OCI-LY7 (cell line): ENCODE measurements at regions not wholly inside any gene's neighbourhood (a gene's known extent, or its start where the extent isn't known, plus 50 kb on each side); places are given as distances from the start of the nearest gene placed in this dataset.

Source experiments
- BruUV-seq: library from RNA; stranded (reverse); fragments of 400-500 nt; replicated peaks from 2 replicates; lab custom pipeline; 2021; lab: Mats Ljungman, UMichigan
- CTCF ChIA-PET: fragments of 300-600 bp; sonication (Branson Sonifier 250); formaldehyde crosslinking; loops from one replicate; lab custom pipeline; 2022; ENCODE audit warnings: antibody characterized with exemption; ENCODE audit not compliant: unreplicated experiment; lab: Charles Lee
- POLR2A ChIA-PET: fragments of 300-600 bp; sonication (Branson Sonifier 250); formaldehyde crosslinking; loops from one replicate; lab custom pipeline; 2022; ENCODE audit warnings: antibody characterized with exemption; lab: Charles Lee
- DNase-seq: peaks from one replicate; pipeline ENCODE4 v3.0.0-alpha.2; 2015; ENCODE audit warnings: low spot score
- H2AFZ ChIP-seq: fragments of 200-600 bp; sonication (generic), shearing (Covaris generic); 2 replicates; pipeline ENCODE4 v1.6.1; 2014; ENCODE audit warnings: mild to moderate bottlenecking, antibody characterized with exemption, low read length, moderate library complexity
- H3K27ac ChIP-seq: fragments of 200-600 bp; sonication (generic); 2 replicates; pipeline ENCODE4 v1.5.1; 2014; ENCODE audit warnings: mixed run types, low read depth, mild to moderate bottlenecking, moderate library complexity, low read length, inconsistent platforms; ENCODE audit not compliant: poor library complexity, severe bottlenecking
- H3K36me3 ChIP-seq: fragments of 200-600 bp; sonication (generic); 2 replicates; pipeline ENCODE4 v1.6.1; 2014; ENCODE audit warnings: mild to moderate bottlenecking, antibody characterized with exemption, low read length, moderate library complexity, mixed read lengths; ENCODE audit not compliant: insufficient read depth
- H3K4me1 ChIP-seq: fragments of 200-600 bp; sonication (generic); 2 replicates; pipeline ENCODE4 v1.5.1; 2014; ENCODE audit warnings: mild to moderate bottlenecking, low read length; ENCODE audit not compliant: insufficient read depth, poor library complexity, severe bottlenecking
- H3K4me2 ChIP-seq: fragments of 200-600 bp; sonication (generic); 2 replicates; pipeline ENCODE4 v1.6.1; 2014; ENCODE audit warnings: mild to moderate bottlenecking, low read length
- H3K4me3 ChIP-seq: fragments of 200-600 bp; sonication (generic); 2 replicates; pipeline ENCODE4 v1.5.1; 2014; ENCODE audit warnings: mild to moderate bottlenecking, low read depth, low read length; ENCODE audit not compliant: poor library complexity, severe bottlenecking
- H3K79me2 ChIP-seq: fragments of 200-600 bp; sonication (generic); 2 replicates; pipeline ENCODE4 v1.6.1; 2016; ENCODE audit warnings: low read depth, mild to moderate bottlenecking, low read length, moderate library complexity, mixed read lengths; ENCODE audit not compliant: insufficient read depth
- H3K9me2 ChIP-seq: fragments of 200-600 bp; sonication (generic); 2 replicates; pipeline ENCODE4 v1.6.1; 2016; ENCODE audit warnings: mild to moderate bottlenecking, low read length, mixed read lengths; ENCODE audit not compliant: insufficient read depth
- H3K9me3 ChIP-seq: fragments of 200-600 bp; sonication (generic); 2 replicates; pipeline ENCODE4 v1.6.1; 2014; ENCODE audit warnings: mild to moderate bottlenecking, mixed run types, low read length, mixed read lengths
- H4K20me1 ChIP-seq: fragments of 200-600 bp; sonication (generic); 2 replicates; pipeline ENCODE4 v1.6.1; 2014; ENCODE audit warnings: mild to moderate bottlenecking, antibody characterized with exemption, low read length, moderate library complexity, mixed read lengths; ENCODE audit not compliant: insufficient read depth
- CTCF ChIP-seq: fragments of 200-600 bp; sonication (generic); conservative IDR thresholded peaks from 2 replicates; pipeline ENCODE4 v1.5.1; 2014; ENCODE audit warnings: mild to moderate bottlenecking, antibody characterized with exemption, low read length, moderate library complexity, mixed read lengths
- EZH2phosphoT487 ChIP-seq: fragments of 200-600 bp; sonication (generic); IDR thresholded peaks from 2 replicates; pipeline ENCODE4 v1.6.1; 2018; ENCODE audit warnings: low read depth, borderline replicate concordance, mild to moderate bottlenecking, mixed run types, antibody characterized with exemption, low read length, moderate library complexity, mixed read lengths
- intact Hi-C: fragments of 100-400 bp; cut with micrococcal nuclease; formaldehyde crosslinking; loops from one replicate; pipeline ENCODE4 v1.10.0; 2022; ENCODE audit not compliant: unreplicated experiment

- ChIA-PET POLR2A (no interaction called here), CTCF (no interaction called here)
- Histone ChIP-seq H3K4me3 (no peak overlapping the region), H3K4me2 (no peak overlapping the region), H3K36me3 (no peaks in the 10 kb centered on the region), H3K9me3 (no peaks in the 10 kb centered on the region), H3K9me2 (no peaks in the 10 kb centered on the region), H3K27ac (no peak overlapping the region), H3K79me2 (no peaks in the 10 kb centered on the region), H4K20me1 (no peaks in the 10 kb centered on the region), H3K4me1 (no peaks in the 10 kb centered on the region), H2AFZ (no peak overlapping the region)
- BruUV-seq = no TSS peak
- no peak for DNase-seq
- TF ChIP-seq EZH2phosphoT487 = no peak
- no peak for TF ChIP-seq CTCF
- intact Hi-C loops = no loop called here
Observed at GRCh38 chr4:59814402-59815010, 1385.6 kb upstream of the ADGRL3 start.

GRCh38 chr4:59818656-59819055 is 1381.5 kb upstream of the ADGRL3 start:
- no peaks in the 10 kb centered on the region for H4K20me1 ChIP-seq
- H2AFZ ChIP-seq = no peak overlapping the region
- H3K4me2 ChIP-seq = no peak overlapping the region
- DNase-seq = no peak
- no peak overlapping the region for H3K4me3 ChIP-seq
- ChIA-PET POLR2A (no interaction called here), CTCF (no interaction called here)
- no peak overlapping the region for H3K27ac ChIP-seq
- H3K9me2 ChIP-seq = no peaks in the 10 kb centered on the region
- BruUV-seq = no TSS peak
- H3K9me3 ChIP-seq = no peaks in the 10 kb centered on the region
- no peaks in the 10 kb centered on the region for H3K4me1 ChIP-seq
- H3K36me3 ChIP-seq = no peaks in the 10 kb centered on the region
- TF ChIP-seq EZH2phosphoT487 (no peak), CTCF (no peak)
- intact Hi-C loops = no loop called here
- no peaks in the 10 kb centered on the region for H3K79me2 ChIP-seq

GRCh38 chr4:59823311-59823710 is 1376.8 kb upstream of the ADGRL3 start:
- Histone ChIP-seq H3K4me2 (no peak overlapping the region), H4K20me1 (no peaks in the 10 kb centered on the region), H2AFZ (no peak overlapping the region), H3K4me1 (no peaks in the 10 kb centered on the region), H3K27ac (no peak overlapping the region), H3K4me3 (no peak overlapping the region), H3K9me2 (no peaks in the 10 kb centered on the region), H3K36me3 (no peaks in the 10 kb centered on the region), H3K79me2 (no peaks in the 10 kb centered on the region), H3K9me3 (0 out of 2 replicates have a peak, but pooled peaks cover 3% of the 10 kb centered on the region)
- CTCF ChIA-PET = no interaction called here
- no TSS peak for BruUV-seq
- intact Hi-C loops = no loop called here
- no peak for DNase-seq
- TF ChIP-seq CTCF = no peak
- TF ChIP-seq EZH2phosphoT487 = no peak
- POLR2A ChIA-PET = interaction anchor here (1.0 to 1.2 kb wide), 2 partner anchors 9 to 18 kb away, joined by 3 read pairs; no protein-coding TSS in a partner anchor
